Activated T-helper 1 cell treated with Interleukin-2 at 50 U/mL for 16 hours (primary cell): ENCODE measurements at regions not wholly inside any gene's neighbourhood (a gene's known extent, or its start where the extent isn't known, plus 50 kb on each side); places are given as distances from the start of the nearest gene placed in this dataset.

Experiments used
- DNase-seq: peaks from one replicate; pipeline ENCODE4 v3.0.0-alpha.2; 2020; ENCODE audit warnings: low read depth

GRCh38 chr12:126385785-126386184 is 1320.5 kb downstream of the AACS start:
- DNase-seq, result no peak

GRCh38 chr12:126389220-126389841 is 1324.1 kb downstream of the AACS start:
- no peak for DNase-seq

- no peak for DNase-seq
These were observed 1324.7 kb downstream of the AACS start for GRCh38 chr12:126389961-126390360.

GRCh38 chr12:126390969-126391566 is 1325.8 kb downstream of the AACS start:
- no peak for DNase-seq

- DNase-seq, result no peak
These were observed 1331.3 kb downstream of the AACS start for GRCh38 chr12:126396536-126396935.

GRCh38 chr12:126397071-126397581 is 1331.9 kb downstream of the AACS start:
- no peak for DNase-seq

GRCh38 chr12:126397660-126398059 is 1332.4 kb downstream of the AACS start:
- no peak for DNase-seq

GRCh38 chr12:126400831-126401230 is 1335.6 kb downstream of the AACS start:
- DNase-seq, result no peak

GRCh38 chr12:126404293-126404881 is 1339.2 kb downstream of the AACS start:
- no peak for DNase-seq

GRCh38 chr12:126418400-126418799 is 1353.2 kb downstream of the AACS start:
- DNase-seq, result no peak

- no peak for DNase-seq
These were observed 1353.9 kb downstream of the AACS start for GRCh38 chr12:126419131-126419530.

- no peak for DNase-seq
These were observed 1359.5 kb downstream of the AACS start for GRCh38 chr12:126424696-126425095.

GRCh38 chr12:126425264-126425663 is 1360.0 kb downstream of the AACS start:
- DNase-seq, result no peak

GRCh38 chr12:126428769-126429168 is 1363.5 kb downstream of the AACS start:
- no peak for DNase-seq

- DNase-seq, result no peak
These were observed 1365.7 kb downstream of the AACS start for GRCh38 chr12:126430921-126431320.

- no peak for DNase-seq
These were observed 1366.5 kb downstream of the AACS start for GRCh38 chr12:126431767-126432166.

GRCh38 chr12:126432780-126433179 is 1367.5 kb downstream of the AACS start:
- DNase-seq, result no peak

GRCh38 chr12:126434412-126434985 is 1369.3 kb downstream of the AACS start:
- no peak for DNase-seq

GRCh38 chr12:126436041-126436440 is 1370.8 kb downstream of the AACS start:
- no peak for DNase-seq

- no peak for DNase-seq
These were observed 1372.7 kb downstream of the AACS start for GRCh38 chr12:126437934-126438333.

- DNase-seq, result no peak
These were observed 1378.7 kb downstream of the AACS start for GRCh38 chr12:126443977-126444376.

GRCh38 chr12:126447346-126447745 is 1382.1 kb downstream of the AACS start:
- no peak for DNase-seq

GRCh38 chr12:126451809-126452208 is 1386.6 kb downstream of the AACS start:
- DNase-seq, result no peak
